Posterior cingulate gyrus (tissue), 11 donors: ENCODE measurements at regions not wholly inside any gene's neighbourhood (a gene's known extent, or its start where the extent isn't known, plus 50 kb on each side); places are given as distances from the start of the nearest gene placed in this dataset.
"Not testable (repeated sequence)": the region's sequence is repeated elsewhere in the genome, so short reads cannot be mapped to it uniquely, and the experiment has no call there.

Source experiments
- DNase-seq, 10 donors: peaks; one replicate each; pipeline versions ENCODE4 v3.0.0 to v3.0.0-alpha.2; 2020 to 2021; ENCODE audit warnings: mixed read lengths in 3 of 10
- intact Hi-C: fragments of 100-400 bp; cut with DNase I; formaldehyde crosslinking; loops from one replicate; pipeline ENCODE4 v1.15.1; 2023

DNA sequence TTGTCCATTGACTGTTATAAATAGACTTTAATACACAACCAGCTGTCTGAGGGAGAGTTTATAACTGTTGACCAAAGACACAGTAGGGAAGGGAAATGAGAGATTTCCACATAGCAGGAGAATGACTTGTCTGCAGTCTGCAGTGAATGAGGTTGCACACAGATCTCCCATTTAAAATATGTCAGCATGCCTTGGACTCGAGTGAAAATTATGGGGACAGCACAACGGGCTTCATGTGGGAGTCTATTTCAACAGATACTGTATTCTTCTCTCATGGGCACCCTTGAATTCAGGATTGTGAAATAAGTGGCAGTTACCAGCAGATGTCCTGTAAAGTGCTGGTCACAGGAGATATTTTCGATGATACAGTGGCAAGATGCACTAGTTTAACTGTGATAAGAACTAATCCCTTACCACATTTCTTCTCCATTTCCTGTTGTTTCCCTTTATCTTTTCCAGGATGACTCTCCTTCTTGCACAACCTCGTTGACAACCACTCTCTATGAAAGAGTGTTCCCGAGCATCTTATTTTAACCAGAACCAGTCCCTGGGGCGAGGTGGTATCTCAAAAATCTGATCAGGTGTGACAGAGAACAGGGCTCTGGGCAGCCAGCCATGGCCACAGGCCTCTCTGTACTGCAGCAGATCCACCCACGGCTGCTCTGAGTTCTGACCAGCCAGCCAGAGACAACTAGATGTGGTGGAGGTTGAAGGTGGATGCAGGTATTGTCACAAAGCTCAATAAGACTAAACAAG lies 51.5 kb upstream of the MAP3K1 start:
- DNase-seq: no peak
- intact Hi-C loops: no loop called here

DNA sequence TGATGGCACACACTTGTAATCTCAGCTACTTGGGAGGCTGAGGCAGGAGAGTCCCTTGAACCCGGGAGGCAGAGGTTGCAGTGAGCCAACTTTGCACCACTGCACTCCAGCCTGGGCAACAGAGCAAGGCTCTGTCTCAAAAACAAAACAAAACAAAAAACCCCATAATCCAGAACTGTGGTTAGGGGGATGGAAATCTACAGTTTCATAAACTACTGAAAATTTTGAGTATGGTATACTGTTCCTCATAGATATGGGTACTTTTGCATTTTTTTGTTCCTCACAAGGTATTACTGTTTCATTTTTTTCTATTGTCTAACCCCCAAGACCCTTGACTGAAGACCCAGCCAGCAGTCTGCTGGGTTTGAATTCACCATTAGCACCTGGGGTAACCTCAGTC lies 52.2 kb upstream of the MAP3K1 start:
- peak in 1 of 10 donors; percentile 49 for DNase-seq
- intact Hi-C loops: no loop called here

DNA sequence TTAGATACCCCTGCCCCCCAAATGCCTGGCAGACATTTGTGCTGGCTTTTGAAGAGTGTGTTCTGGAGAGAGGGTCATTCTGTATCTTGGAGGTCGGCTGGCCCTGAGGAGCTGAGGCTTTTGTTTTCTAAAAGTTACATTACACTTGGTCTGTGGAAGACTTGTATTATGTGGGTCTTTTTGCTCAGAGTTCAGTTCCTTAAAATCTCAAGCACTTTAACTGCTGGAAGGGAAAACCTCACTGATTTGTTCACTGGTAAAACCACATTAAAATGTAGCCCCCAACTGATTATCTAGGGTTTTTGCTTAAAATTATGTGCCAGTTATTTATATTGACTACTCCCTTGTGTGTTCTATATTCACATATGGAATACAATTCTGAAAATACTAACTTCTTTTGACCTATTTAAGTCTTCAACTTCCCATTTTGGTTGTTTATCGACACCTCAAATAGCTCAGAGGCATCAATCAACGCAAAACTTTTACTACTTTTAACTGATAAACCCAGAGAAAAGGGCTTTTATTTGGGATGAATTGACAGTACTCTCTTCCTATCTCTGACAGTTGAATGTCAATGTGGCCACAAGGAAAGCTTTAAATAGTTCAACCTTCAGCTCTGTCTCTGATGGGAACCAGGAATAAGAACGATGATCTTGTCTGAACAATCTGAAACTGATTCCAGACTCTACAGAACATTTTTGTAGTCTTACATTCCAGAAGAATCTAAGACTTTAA lies 54.0 kb upstream of the MAP3K1 start:
- DNase-seq: no peak
- intact Hi-C loops: no loop called here

DNA sequence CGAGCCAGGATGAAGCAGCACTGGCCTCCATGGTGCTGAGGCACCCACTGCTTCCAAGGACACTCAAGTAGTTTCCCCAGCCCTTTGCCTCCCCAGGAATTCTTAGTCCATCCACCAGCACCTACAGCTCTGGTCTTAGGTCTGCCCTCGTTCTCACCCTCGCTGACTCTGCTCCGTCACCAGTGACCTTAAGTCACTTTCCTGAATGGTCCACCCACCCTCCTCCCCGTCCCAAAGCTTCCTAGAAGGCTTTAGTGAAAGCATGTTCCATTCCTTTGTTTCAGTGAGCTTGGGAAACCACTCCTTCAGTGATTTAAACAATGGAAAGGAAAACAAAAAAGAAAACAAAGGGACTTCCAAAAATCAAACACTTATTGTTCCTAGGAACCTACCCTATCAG lies 54.6 kb upstream of the MAP3K1 start:
- peak in 1 of 10 donors; percentile 35 for DNase-seq
- intact Hi-C loops: no loop called here

DNA sequence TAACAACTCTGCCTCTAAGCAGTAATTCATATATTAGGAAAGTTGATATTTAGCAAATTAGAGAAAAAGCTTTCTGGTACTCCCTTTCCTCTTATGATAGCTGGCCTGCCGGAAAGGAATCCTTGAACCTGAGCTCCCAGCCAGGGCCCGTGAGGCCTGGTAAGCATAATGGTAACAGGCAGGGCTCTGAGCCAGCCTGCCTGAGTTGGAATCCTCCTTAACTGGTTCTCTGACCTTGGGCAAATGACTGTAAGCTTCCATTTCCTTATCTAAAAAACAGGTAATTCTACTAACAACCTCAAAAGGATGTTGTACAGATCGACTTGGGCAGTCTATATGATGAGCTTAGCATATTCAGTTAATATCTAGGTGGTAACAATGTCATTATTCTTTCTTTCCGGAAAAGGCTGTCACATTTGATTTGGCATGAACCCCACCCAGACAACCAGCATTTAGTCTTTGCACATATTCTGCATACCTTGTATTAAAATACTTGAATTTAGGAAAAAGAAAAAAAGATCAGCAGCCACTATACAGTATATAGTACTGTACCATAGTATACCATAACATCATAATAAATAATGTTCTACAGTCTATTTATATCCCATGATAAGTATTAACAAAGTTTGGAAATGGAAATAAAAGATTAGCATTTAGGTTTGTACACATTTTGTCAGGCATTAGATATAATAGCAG lies 55.7 kb upstream of the MAP3K1 start:
- intact Hi-C loops: no loop called here
- DNase-seq: no peak

DNA sequence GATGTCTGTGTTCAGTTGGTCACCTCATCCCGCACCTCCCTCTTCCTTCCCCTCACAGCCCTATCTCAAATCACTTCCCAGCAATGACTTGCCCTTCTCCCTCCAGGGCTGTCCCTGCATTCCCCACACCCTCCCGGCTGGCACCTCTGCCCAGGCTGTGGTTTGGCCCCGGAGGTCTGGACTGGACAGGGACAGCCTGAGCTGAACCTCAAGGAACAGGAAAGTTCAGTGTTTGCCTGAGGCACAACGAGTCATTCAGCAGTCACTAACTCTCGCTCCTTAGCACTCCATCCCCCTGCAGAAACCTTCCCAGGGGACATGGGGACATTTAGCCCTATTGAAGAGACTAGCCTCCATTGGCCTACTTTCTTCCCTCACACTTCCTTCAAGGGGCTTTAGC lies 58.3 kb upstream of the MAP3K1 start:
- intact Hi-C loops: no loop called here

DNA sequence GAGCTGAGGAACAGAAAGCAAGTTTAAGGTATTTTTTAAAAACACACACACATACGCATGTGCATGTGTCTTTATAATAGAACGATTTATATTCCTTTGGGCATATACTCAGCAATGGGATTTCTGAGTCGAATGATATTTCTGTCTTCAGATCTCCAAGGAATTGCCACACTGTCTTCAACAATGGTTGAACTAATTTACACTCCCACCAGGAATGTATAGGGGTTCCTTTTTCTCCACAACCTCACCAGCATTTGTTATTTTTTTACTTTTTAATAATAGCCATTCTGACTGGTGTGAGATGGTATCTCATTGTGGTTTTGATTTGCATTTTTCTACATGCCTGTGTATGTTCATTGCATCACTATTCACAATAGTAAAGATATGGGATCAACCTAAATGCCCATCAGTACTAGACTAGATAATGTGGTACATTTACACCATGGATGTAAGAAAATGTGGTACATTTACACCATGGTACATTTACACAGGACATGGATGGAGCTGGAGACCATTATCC lies 60.3 kb upstream of the MAP3K1 start:
- intact Hi-C loops: no loop called here

More for the DNA sequence above, 58.3 kb upstream of the MAP3K1 start:
- peak in 1 of 10 donors; percentile 46 for DNase-seq

DNA sequence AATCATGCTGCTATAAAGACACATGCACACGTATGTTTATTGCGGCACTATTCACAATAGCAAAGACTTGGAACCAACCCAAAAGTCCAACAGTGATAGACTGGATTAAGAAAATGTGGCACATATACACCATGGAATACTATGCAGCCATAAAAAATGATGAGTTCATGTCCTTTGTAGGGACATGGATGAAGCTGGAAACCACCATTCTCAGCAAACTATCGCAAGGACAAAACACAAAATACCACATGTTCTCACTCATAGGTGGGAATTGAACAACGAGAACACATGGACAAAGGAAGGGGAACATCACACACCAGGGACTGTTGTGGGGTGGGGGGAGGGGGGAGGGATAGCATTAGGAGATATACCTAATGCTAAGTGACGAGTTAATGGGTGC lies 61.8 kb upstream of the MAP3K1 start:
- DNase-seq, intact Hi-C loops: not testable (repeated sequence)

More for the DNA sequence above, 60.3 kb upstream of the MAP3K1 start:
- DNase-seq: no peak

DNA sequence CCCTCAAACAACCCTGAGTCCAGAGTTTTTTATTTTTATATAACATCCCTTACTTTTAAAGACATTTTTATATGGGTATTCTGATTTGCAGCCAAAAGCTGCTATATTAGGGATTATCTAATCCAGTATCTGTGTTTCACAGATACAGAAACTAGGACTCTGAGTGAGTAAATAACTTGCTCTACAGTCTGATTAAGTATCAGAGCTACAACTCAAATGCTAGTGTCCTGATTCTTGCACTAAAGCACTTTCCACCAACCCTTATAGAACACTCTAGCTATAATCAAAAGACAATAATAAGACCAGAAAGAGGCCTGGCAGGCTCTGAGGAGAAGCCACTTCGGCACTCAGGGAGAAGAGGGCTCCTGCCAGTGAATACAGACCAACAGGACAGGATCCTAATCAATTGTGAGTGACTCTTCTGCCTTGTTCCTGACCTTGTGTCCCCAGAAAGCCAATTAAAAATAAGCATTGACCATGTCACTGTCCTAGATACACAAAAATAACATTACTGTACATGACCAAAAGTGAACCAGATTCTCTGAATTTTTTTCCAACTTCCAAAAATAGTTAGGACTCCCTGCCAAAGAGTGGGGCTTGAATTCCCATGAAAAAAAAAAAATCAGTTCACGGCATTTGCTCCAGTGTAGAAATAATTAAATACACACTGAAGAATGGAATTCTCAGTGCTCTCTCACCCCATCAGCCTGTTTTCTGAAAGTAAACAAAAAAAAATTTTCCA lies 63.6 kb upstream of the MAP3K1 start:
- intact Hi-C loops: no loop called here
- DNase-seq: no peak

DNA sequence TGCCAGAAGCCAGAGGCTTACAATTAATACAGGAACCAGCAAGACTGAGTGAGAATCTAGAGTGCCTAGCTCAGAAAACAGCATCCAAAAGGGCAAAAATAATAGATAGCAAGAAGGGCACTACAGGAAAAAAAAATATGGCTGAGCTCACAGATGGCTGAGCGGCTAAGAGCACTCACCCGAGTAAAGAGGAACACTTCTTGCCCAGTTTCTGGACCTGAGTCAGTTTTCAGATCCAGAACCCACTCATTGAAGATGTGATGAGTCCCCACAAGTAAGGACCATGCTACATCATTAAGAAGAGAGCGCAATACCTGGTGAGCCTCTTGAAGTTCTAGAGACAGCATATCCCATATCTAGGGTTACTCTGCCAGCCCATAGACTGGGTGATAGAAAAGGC lies 65.5 kb upstream of the MAP3K1 start:
- intact Hi-C loops: no loop called here
- no peak for DNase-seq

DNA sequence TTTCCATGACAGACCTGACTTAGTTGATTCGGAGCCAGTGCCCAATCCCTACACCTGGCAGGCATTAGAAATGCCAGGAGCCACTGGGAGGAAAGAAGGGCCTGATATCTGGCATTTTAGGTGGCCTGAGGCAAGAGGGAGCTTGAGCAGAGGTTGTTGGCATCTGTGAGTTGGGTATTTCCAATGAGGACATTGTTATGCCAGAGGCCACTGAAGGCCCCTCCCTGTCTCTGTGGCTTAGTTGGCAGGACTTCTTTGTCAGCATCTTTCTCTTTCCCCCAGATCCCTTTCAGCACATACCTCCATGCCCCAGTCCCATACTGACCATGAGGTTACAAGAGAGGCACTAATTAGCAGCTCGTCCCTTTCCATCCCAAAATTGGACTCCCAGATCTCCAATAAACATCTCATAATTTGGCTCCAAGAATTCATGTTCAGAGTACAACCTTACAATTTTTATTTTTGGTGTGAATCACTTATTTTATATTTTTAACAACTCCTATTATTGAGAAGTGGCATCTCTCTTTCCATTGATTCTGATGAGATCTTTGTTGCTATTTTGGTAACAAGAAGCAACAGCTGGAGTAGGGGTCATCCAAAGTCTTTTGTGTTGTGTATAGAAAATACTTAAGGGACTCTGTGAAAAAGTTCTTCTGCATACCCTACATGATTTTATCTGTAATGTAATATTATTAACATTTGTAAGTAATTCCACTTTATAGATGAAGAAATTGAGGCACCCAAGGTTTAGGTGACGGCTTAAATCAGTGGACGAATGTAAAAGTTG lies 68.6 kb upstream of the MAP3K1 start:
- DNase-seq: no peak
- intact Hi-C loops: no loop called here

DNA sequence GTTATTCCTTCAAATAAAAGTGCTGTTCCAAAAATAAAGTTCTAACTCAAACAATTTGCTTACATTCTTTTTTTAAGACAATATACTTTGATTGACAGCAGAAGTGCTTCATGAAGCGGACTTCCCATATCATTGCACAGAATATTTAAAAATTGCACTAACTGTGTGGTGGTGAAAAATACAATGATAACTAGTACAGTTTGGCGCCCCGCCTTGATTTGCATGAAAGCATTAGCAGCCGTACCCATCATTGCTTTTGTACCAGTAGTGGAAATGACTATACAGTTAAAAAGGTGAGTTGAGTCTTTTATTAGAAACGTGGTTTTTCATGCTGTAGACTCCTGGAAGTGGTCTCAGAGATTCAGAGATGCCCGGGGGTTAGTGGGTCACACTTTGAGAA lies 69.5 kb upstream of the MAP3K1 start:
- no peak for DNase-seq
- intact Hi-C loops: no loop called here

DNA sequence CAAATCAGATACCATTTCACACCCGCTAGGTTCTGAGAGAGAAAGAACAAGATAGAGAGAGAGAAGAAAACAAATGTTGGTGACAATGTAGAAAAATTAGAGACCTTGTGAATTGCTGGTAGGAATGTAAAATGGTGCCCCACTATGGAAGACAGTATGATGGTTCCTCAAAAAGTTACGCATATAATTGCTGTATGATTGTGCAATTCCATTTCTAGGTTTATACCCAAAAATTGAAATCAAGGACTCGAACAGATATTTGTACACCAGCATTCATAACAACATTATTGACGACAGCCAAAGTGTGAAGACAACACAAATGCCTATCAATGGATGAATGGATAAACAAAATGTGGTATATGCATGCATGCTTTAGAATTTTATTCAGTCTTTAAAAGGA lies 74.5 kb upstream of the MAP3K1 start:
- intact Hi-C loops: no loop called here
- no peak for DNase-seq

DNA sequence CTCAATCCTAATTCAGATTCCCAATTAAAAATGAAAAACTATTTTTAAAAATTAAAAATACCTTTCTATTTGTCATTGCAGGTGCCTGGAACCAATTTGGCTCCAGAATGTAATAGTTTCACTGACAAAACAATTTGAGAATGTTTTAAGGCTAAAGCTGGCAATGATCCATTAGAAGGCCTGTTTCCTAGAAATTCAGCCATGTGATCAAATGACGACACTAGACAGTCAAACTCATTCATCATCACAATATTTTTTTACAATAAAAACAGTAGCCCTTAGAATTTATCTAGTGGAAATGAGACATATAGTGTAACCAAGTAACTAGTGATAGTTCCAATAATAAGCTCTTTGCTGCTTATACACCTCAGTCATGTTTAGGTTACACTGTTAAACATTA lies 75.4 kb upstream of the MAP3K1 start:
- no peak for DNase-seq
- intact Hi-C loops: no loop called here

DNA sequence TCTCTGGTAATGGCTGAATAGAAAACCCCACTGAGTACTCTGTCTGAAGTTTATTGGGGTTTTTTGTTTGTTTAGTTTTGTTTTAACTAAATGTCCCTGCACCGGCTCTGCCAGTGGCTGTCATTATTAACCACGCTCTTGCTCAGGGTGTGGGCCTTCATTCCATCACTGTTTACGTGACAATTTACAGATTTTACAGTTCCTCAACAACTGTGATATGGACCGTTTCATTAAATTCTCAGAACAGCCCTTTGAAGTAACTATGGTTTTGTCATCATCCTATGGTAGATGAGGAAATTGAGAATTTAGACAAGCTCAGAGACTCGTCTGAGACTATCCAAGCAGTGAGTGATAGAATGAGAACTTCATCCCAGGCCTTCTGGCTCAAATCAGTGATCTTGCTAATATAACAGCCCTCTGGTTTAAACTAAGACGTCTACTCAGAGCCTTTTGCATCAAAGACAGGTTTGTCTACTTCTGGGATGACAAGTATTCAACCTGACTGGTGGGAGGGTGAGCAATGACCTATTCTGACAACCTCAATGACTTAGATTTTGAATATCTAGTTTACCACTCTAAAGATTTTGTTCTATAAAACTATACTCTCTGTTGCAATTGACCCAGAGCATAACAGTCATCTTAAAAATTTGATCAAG lies 77.3 kb upstream of the MAP3K1 start:
- DNase-seq: no peak
- intact Hi-C loops: no loop called here

DNA sequence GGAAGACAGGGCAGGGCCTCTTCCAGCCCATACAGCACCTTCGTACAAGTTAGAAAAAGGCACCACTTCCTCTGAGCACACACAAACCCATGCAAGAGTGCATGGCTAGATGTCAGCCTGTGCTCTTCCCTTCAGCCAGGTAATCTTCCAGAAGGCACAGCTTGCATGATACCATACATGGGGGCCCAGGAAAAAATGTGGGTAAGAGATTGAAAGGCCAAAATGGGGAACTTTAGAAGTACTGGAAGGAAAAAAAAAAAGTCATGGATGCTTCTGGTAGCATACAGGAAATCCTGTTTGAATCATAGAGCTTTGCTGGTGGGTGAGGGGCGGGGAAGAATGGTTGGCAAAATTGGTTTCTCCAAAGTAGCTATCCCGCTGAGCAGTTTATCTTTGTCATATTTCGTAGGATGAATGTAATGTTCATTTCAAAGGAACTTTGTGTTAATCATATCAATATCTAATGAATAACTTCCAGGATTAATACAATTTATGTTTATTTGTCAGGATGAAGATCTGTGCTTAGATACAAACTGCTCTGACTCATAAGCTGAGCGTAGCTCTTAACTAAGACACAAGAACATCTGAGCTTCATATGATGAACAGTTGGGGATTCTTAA lies 78.2 kb upstream of the MAP3K1 start:
- intact Hi-C loops: no loop called here
- DNase-seq: no peak

DNA sequence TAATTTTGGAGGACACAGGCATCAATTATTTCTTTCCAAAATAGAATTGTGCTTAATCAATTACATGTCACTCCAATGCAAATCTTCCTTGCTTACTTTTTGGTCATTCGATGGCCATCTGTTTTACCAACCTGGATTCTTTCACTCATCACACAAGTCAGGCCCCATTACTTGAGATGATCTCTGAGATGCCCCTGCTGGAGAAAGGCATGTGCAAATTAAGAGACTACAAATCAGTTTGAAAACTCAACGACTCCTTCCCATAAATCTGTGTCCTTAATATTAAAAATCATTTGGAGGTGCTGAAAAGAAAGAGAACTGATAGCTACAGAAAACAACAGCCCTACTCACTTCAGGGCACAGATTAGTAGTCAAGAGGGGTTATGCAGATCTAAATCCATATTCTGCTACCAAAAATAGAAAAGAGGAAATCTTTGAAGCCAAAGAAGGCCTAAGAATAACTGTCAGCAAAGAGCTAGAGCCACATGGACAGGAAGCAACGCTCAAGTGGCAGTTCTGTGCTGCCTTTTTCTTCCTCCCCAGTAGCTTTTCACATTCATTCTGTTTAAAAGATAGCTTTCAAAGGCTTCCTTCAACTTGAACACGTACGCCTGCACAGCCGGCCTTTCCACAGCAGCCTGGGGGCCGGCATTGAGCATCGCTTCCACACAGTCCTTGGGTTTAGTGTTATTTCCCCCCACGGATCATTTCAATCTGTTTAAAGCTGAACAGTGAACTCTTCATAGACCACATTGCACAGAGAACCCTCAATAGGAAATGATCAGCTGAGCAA lies 79.3 kb upstream of the MAP3K1 start:
- intact Hi-C loops: no loop called here
- no peak for DNase-seq

DNA sequence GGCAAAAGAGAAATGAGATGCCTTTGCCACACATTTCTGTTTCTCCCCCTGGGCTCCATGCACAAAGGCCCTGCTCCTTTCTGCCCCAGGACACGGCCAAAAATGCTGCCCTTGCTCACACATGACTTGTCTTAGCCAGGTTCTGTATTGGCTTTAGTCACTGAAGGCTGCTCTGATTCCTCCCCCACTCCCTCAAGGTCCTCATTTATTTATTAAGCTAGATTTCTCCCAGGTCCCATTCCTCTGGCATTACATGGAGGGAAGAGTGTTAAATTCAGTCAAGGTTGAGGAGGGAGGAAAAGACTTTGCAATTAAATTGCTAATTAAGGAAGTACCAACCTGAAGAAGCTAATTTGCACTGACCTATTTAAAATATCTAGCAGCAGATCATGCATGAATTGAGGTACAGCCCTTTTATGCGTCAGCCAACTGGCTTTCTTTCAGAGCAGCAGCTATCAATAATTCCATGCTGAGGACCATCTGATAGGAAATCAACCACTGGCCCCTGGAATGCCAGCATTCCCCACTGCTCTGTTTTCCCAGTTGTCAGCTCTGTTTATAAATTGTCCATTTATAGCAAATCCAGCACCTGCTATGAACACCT lies 81.2 kb upstream of the MAP3K1 start:
- intact Hi-C loops: no loop called here
- no peak for DNase-seq
